ENCODE measurements at regions not wholly inside any gene's neighbourhood (a gene's known extent, or its start where the extent isn't known, plus 50 kb on each side); places are given as distances from the start of the nearest gene placed in this dataset.

DNA sequence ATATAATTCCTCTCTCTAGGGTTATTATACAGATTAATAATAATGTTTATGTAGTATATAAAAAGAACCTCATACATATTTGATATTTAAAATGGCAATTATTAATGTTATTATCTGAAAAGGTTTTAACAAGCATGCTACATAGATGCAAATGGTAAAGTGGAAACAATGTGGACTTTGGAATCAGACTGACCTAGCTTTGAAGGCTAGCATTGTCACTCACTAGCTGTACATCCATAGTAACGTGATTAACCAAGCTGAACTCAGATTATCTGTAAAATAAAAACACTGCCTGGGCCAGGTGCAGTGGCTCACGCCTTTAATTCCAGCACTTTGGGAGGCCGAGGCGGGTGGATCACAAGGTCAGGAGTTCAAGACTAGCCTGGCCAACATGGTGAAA, 233.7 kb upstream of the SPRY1 start:
- no peak for DNase-seq (ENCODE audit: low spot score in 2 of 2, unreplicated experiment in 2 of 2)
- peaks cover 14% of the 10 kb centered on the region for H3K9me3 Mint-ChIP-seq
- H3K4me3 Mint-ChIP-seq, result no peak overlapping the region
- H3K4me1 Mint-ChIP-seq, result peaks cover 14% of the 10 kb centered on the region
- TF ChIP-seq, protein P1, sequence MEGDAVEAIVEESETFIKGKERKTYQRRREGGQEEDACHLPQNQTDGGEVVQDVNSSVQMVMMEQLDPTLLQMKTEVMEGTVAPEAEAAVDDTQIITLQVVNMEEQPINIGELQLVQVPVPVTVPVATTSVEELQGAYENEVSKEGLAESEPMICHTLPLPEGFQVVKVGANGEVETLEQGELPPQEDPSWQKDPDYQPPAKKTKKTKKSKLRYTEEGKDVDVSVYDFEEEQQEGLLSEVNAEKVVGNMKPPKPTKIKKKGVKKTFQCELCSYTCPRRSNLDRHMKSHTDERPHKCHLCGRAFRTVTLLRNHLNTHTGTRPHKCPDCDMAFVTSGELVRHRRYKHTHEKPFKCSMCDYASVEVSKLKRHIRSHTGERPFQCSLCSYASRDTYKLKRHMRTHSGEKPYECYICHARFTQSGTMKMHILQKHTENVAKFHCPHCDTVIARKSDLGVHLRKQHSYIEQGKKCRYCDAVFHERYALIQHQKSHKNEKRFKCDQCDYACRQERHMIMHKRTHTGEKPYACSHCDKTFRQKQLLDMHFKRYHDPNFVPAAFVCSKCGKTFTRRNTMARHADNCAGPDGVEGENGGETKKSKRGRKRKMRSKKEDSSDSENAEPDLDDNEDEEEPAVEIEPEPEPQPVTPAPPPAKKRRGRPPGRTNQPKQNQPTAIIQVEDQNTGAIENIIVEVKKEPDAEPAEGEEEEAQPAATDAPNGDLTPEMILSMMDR (IDR thresholded peaks at IDR 0.05; ENCODE audit: unreplicated experiment), result no peak
- H3K27ac Mint-ChIP-seq, result no peak overlapping the region
- no peaks in the 10 kb centered on the region for H3K27me3 Mint-ChIP-seq (ENCODE audit: low read depth)
- peaks cover 7% of the 10 kb centered on the region for H3K36me3 Mint-ChIP-seq

DNA sequence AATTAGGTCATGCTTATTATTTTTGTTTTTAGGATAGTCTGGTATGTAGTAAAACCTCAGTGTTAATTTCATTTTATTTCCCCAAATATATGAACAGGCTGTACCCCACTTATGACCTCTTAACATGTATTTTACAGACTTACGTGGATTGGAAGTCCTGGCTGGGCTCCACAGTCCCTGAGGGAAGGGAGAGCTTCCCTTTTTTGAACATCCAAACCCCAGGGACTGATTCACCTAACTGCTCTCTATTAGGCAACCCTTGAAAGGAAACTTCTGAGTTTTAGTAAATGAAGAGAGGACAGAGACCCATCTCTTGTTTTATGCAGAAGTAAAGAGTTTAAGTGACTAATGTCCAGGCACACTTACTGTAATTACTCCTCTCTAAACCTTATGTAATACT, 233.1 kb upstream of the SPRY1 start:
- Mint-ChIP-seq H3K4me3 (no peak overlapping the region), H3K36me3 (peaks cover 7% of the 10 kb centered on the region), H3K4me1 (peaks cover 11% of the 10 kb centered on the region), H3K27ac (no peak overlapping the region), H3K27me3 (ENCODE audit: low read depth) (no peaks in the 10 kb centered on the region), H3K9me3 (peaks cover 14% of the 10 kb centered on the region)
- TF ChIP-seq, protein P1 (IDR thresholded peaks at IDR 0.05; ENCODE audit: unreplicated experiment), result no peak
- DNase-seq (ENCODE audit: low spot score in 2 of 2, unreplicated experiment in 2 of 2), result no peak

DNA sequence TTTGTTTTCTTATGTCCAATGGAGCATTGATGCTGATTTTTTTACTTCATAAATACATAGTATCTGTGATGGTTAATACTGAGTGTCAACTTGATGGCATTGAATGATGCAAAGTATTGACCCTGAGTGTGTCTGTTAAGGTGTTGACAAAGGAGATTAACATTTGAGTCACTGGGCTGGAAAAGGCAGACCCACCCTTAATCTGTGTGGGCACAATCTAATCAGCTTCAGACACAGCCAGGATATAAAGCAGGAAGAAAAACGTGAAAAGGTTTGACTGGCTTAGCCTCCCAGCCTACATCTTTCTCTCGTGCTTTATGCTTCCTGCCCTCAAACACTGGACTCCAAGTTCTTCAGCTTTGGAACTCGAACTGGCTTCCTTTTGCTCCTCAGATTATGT, 230.6 kb upstream of the SPRY1 start:
- Mint-ChIP-seq H3K36me3 (peaks cover 7% of the 10 kb centered on the region), H3K27ac (no peak overlapping the region), H3K27me3 (ENCODE audit: low read depth) (no peaks in the 10 kb centered on the region), H3K4me1 (peaks cover 7% of the 10 kb centered on the region), H3K4me3 (no peak overlapping the region), H3K9me3 (peaks cover 13% of the 10 kb centered on the region)
- DNase-seq (ENCODE audit: low spot score in 2 of 2, unreplicated experiment in 2 of 2), result no peak
- TF ChIP-seq, protein P1 (IDR thresholded peaks at IDR 0.05; ENCODE audit: unreplicated experiment), result no peak

DNA sequence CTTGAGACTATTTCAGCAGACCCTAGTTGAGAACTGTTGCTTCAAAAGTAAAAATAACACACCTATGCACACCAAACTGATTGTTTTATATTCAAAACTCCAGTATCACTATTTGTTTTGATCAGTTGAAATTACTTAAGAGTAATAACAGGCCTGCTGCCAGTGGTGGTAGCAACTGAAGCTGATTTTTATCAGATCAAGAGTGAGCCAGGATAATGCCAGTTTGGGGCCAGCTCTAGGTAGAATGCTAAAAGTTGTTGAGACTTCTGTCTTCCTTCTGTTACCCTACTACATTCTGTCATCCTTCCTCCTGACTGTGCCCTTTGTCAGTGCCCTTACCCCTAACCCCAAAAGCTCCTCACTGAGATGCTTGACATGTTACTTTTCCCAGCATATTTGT, 228.7 kb upstream of the SPRY1 start:
- TF ChIP-seq, protein P1 (IDR thresholded peaks at IDR 0.05; ENCODE audit: unreplicated experiment), result no peak
- H3K27me3 Mint-ChIP-seq (ENCODE audit: low read depth), result no peaks in the 10 kb centered on the region
- no peak overlapping the region for H3K4me3 Mint-ChIP-seq
- peaks cover 21% of the 10 kb centered on the region for H3K4me1 Mint-ChIP-seq
- H3K36me3 Mint-ChIP-seq, result peaks cover 7% of the 10 kb centered on the region
- DNase-seq (ENCODE audit: low spot score in 2 of 2, unreplicated experiment in 2 of 2), result no peak
- H3K27ac Mint-ChIP-seq, result no peak overlapping the region
- peaks cover 8% of the 10 kb centered on the region for H3K9me3 Mint-ChIP-seq

DNA sequence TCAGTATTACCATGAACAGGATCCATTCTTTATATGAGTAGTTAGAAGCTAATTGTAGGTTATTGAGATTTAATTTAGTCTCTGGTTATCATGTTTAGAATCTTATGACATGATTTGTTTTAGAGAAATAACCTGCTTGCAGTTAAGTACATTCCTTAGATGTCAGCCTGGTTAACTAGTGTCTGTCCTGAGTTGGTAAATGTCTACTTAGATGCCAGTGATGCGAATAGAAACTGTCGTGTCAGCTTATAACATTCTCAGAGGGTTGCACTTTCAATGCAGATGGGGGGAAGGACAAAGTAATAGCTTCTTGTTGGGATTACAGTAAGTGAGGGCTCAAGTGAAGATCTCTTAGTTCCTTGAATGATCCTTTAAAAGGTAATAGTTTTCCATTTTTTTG, 227.8 kb upstream of the SPRY1 start:
- DNase-seq (ENCODE audit: low spot score in 2 of 2, unreplicated experiment in 2 of 2), result no peak
- Mint-ChIP-seq H3K27me3 (ENCODE audit: low read depth) (no peaks in the 10 kb centered on the region), H3K36me3 (peaks cover 9% of the 10 kb centered on the region), H3K9me3 (peaks cover 10% of the 10 kb centered on the region), H3K4me1 (peaks cover 21% of the 10 kb centered on the region), H3K27ac (peak overlapping the region; percentile 5), H3K4me3 (no peak overlapping the region)
- TF ChIP-seq, protein P1 (IDR thresholded peaks at IDR 0.05; ENCODE audit: unreplicated experiment), result no peak

DNA sequence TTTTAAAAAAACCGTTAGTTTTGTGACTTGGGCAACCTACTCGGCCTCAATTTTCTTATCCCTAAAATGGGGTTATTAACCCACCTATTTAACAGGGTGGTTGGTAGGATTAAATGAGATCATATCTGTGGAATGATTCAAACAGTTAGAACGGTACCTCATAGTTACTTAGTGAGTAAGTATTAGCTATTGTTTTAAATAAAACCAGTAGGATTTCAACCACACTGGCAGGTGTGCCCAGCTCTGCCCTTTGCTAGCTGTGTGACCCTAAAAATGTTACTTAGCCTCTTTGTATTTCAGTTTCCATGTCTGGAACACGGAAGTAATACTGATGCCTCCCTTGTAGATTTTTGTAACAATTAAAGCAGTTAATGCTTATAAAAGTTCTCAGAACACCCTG, 225.8 kb upstream of the SPRY1 start:
- Mint-ChIP-seq H3K36me3 (peaks cover 9% of the 10 kb centered on the region), H3K4me1 (peaks cover 21% of the 10 kb centered on the region), H3K27ac (no peak overlapping the region), H3K9me3 (peaks cover 17% of the 10 kb centered on the region), H3K4me3 (no peak overlapping the region), H3K27me3 (ENCODE audit: low read depth) (no peaks in the 10 kb centered on the region)
- no peak for DNase-seq (ENCODE audit: low spot score in 2 of 2, unreplicated experiment in 2 of 2)
- TF ChIP-seq, protein P1 (IDR thresholded peaks at IDR 0.05; ENCODE audit: unreplicated experiment), result no peak

Data from mesothelial cell of epicardium (in vitro differentiated cells).